GM12891 (cell line): ENCODE measurements at regions not wholly inside any gene's neighbourhood (a gene's known extent, or its start where the extent isn't known, plus 50 kb on each side); places are given as distances from the start of the nearest gene placed in this dataset.

ENCODE experiments used
- POLR2A ChIP-seq: IDR thresholded peaks from 2 replicates; pipeline ENCODE4 v1.6.1; 2011; ENCODE audit warnings: low read depth, low read length, control low read depth
- POLR2AphosphoS5 ChIP-seq: IDR thresholded peaks from 2 replicates; pipeline ENCODE4 v1.6.1; 2011; ENCODE audit warnings: low read depth, low read length, control low read depth
- SPI1 ChIP-seq: IDR thresholded peaks from 2 replicates; pipeline ENCODE4 v1.6.1; 2011; ENCODE audit warnings: low read depth, low read length, control low read depth
- TAF1 ChIP-seq: IDR thresholded peaks from 2 replicates; pipeline ENCODE4 v1.6.1; 2011; ENCODE audit warnings: low read depth, low read length, control low read depth

DNA sequence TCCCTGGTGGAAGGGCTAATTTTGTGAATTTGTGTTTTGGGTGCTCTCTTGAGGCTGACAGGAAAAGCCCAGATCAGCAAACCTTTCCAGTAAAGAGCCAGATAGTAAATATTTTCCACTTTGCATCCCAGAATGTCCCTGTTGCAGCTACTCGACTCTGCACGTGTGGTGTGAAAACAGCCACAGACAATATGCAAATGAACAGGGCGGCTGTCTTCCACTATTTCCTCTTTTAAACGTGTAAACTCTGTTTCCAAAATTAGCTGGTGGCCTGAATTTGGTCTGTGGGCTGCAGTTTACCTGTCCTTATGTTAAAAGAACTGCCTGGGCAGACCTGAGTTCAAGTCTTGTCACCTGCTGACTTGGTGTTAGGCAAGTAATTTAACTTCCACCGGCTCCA is 202.7 kb downstream of the EDEM1 start:
- TF ChIP-seq POLR2A (no peak), TAF1 (no peak), POLR2AphosphoS5 (no peak), SPI1 (no peak)
